GM21390 (cell line): ENCODE measurements at regions not wholly inside any gene's neighbourhood (a gene's known extent, or its start where the extent isn't known, plus 50 kb on each side); places are given as distances from the start of the nearest gene placed in this dataset.

ENCODE experiments used
- ATAC-seq: cut with Tn5 transposase; IDR thresholded peaks from one replicate; pipeline ENCODE4 v1.9.1; 2021; ENCODE audit not compliant: unreplicated experiment

GRCh38 chr5:98468188-98468869, 305.1 kb upstream of the RGMB start:
- no peak for ATAC-seq

- ATAC-seq: no peak
Observed at GRCh38 chr5:98470747-98471146, 302.7 kb upstream of the RGMB start.

- ATAC-seq: no peak
Observed at GRCh38 chr5:98471458-98471857, 302.0 kb upstream of the RGMB start.

- no peak for ATAC-seq
Observed at GRCh38 chr5:98474216-98474615, 299.2 kb upstream of the RGMB start.

GRCh38 chr5:98474782-98475181, 298.7 kb upstream of the RGMB start:
- ATAC-seq: no peak

- no peak for ATAC-seq
Observed at GRCh38 chr5:98482321-98483300, 290.9 kb upstream of the RGMB start.

GRCh38 chr5:98483301-98483685, 290.2 kb upstream of the RGMB start:
- no peak for ATAC-seq

GRCh38 chr5:98489021-98489420, 284.4 kb upstream of the RGMB start:
- ATAC-seq: no peak

GRCh38 chr5:98490348-98490747, 283.1 kb upstream of the RGMB start:
- ATAC-seq: no peak

- ATAC-seq: no peak
Observed at GRCh38 chr5:98492258-98492657, 281.2 kb upstream of the RGMB start.

GRCh38 chr5:98497418-98497817, 276.0 kb upstream of the RGMB start:
- ATAC-seq: no peak

GRCh38 chr5:98498028-98498427, 275.4 kb upstream of the RGMB start:
- no peak for ATAC-seq

- ATAC-seq: no peak
Observed at GRCh38 chr5:98499892-98500291, 273.6 kb upstream of the RGMB start.

- ATAC-seq: no peak
Observed at GRCh38 chr5:98500811-98501210, 272.7 kb upstream of the RGMB start.

- no peak for ATAC-seq
Observed at GRCh38 chr5:98503616-98504015, 269.8 kb upstream of the RGMB start.

- no peak for ATAC-seq
Observed at GRCh38 chr5:98504505-98504904, 269.0 kb upstream of the RGMB start.

- no peak for ATAC-seq
Observed at GRCh38 chr5:98510143-98510985, 263.1 kb upstream of the RGMB start.

- ATAC-seq: no peak
Observed at GRCh38 chr5:98513380-98513779, 260.1 kb upstream of the RGMB start.

GRCh38 chr5:98514215-98514614, 259.2 kb upstream of the RGMB start:
- no peak for ATAC-seq

- ATAC-seq: no peak
Observed at GRCh38 chr5:98516701-98517100, 256.8 kb upstream of the RGMB start.
